LoVo (cell line): ENCODE measurements at regions not wholly inside any gene's neighbourhood (a gene's known extent, or its start where the extent isn't known, plus 50 kb on each side); places are given as distances from the start of the nearest gene placed in this dataset.
"Not testable (repeated sequence)": the region's sequence is repeated elsewhere in the genome, so short reads cannot be mapped to it uniquely, and the experiment has no call there.

Experiments
- DNase-seq: peaks from one replicate; pipeline ENCODE4 v3.0.0-alpha.2; 2016; ENCODE audit warnings: low spot score

- no peak for DNase-seq
Observed at GRCh38 chr3:28950614-28951013, 330.3 kb upstream of the RBMS3 start.

DNA sequence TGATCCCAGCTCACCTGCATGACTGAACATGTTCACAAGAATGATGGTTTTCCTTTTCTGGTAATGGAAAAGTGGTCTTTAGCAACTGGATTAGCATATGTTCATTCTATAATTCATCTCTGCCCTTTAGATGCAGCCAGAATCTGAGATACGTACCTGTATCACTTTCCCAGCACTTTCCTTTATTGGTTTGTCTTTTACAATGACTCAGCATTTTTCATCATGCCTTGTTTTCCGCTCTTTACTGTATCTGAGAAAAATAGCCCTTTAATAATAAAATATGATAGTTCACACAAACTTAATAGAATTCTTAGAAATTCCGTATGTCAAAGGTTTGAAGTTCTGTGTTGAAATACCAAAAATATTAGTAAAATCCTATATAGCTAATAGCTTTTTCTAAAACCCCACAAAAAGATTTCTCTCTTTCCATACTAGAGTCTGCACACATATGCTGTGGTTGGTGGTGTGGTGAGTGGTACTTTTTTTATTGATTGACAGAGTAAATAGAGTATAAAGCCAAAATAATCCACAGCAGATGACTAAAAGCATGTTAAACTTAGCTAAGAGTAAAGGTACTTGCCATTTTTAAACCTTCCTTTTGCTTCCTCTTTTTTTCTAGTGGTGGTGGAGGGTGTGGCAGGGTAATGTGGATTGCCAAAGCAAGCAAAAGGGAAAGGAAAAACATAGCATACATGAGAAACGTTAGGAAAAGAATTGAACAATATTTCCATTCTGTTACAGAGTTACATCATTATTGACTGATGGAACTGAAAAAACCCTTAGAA is 328.9 kb upstream of the RBMS3 start:
- no peak for DNase-seq

DNA sequence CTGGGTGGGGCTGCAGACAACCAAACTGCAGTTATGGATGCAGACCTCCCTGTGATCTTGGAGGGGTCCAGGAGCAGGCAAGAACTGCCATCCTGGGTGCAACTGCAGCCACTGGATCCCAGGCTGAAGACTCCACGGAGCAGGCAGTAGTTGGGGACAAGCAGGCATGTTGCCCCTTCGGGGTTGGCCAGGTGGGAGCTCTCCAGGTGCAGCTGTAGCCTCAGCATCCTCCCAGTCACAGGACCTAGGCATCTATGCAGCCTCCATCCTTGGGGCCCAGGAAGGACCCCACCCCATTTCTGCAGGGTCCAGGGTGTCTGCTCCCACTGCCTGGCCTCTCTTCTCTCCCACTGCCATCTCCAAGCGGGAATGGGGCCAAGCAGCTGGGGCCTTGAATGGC is 322.2 kb upstream of the RBMS3 start:
- no peak for DNase-seq

DNA sequence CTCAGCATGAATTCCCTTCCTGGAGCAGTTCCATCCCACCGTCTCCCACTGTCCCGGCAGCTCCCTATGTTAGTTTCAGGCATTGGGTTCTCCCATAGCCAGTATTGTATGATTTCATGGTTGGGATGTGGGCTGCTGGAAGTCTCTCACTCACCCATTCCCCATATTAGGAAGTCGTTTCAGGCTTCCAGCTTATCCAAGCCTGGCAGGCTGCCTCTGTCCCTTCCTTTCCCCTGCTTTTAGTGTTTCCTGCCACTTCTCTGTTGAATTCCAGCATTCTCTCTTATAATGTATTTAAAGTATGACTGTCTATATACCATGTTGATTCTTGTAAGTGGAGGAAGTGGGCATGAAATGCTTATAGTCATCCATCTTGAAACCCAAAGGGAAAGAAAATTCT is 309.7 kb upstream of the RBMS3 start:
- DNase-seq = no peak

DNA sequence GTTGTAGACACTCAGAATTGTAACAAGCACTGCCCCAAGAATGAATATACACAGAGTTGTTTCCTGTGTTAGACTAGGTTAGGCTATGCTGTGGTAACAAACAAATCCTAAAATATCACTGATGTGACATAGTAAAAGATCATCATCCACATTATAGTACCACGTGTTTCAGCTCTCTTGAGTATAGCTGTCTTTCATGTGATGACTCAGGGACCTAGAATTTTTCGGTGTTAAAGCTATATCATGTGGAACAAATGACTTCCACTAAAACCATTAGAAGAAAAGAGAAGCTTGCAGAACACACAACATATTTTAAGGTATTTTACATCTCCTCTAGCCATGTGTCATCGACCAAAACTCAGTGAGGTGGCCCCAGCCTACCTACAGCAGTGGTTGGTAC is 307.9 kb upstream of the RBMS3 start:
- no peak for DNase-seq

DNA sequence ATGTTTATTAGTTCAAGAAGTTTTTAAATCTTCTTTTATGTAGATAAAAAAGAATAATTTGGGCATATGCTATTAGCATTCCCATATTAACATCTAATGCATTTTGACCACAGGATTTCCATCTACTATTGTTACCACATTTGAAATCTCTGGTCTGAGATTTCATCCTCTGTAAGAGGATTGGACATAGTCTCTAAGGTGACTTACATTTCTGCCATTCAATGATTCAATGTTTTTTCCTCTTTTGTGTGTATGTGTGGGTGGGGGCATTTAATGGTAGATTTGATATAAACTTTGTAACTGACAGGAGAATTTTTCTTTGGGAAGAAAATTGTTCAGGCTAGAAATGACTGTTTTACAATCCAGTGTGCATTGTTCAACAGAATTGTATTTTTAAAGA is 307.3 kb upstream of the RBMS3 start:
- DNase-seq = no peak

DNA sequence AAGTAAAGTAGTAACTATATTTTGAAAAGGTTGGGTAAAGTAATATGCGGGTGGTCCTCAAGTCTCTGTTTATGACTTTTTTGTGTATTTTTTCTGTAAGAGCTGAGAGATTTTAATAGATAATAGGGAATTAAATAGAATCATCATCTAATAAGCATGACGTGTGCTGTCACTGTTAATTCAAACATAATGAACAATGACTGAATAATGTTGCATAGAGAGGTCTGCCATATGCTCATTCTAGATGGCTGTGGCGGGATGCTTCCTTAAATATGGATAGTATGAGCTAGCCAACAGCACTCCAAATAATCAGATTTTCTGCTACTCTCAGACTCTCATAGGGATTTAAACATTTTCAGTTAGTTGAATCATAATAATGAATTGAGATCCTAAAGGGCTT is 302.8 kb upstream of the RBMS3 start:
- no peak for DNase-seq

DNA sequence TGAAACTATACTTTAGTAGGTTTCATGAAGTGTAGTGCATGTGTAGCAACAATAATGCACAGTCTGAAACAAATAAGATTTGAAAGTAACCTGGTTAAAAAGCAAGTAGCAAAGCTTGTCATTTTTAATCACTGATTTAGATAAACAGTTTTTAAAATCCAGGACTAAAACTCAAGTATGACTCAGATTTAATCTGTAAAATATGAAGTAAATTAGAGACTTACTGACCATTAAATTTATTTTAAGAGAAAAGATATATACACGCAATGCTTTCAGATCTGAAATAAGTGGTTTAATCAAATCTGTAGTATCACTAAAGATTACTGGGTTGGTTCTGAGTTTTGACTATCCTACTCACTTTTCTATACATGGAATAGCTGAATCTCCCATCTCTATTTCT is 300.7 kb upstream of the RBMS3 start:
- DNase-seq = no peak

- no peak for DNase-seq
Observed at GRCh38 chr3:28980631-28981030, 300.2 kb upstream of the RBMS3 start.

GRCh38 chr3:28982906-28983305 is 298.0 kb upstream of the RBMS3 start:
- no peak for DNase-seq

- DNase-seq = no peak
Observed at GRCh38 chr3:28986922-28987321, 293.9 kb upstream of the RBMS3 start.

DNA sequence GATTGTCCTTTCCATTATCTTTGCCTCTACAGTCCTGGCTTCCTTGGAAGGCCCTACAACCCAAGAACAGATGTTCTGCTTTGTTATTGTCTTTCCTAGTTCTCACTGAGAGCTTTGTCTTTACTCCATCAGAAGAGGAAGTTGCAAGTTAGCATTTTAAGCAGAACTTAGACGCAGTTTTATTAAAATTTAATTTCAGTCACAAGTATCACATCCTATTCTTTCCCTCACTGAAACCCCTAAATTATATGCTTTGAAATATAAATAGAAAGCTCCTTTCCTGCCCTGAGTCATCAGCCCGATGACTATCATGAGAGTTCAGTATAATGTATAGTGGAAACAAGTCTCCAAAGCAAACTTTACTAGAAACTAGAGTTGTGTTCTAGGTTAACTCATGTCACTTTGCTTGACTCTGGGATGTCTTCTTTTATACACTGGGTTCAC is 291.2 kb upstream of the RBMS3 start:
- no peak for DNase-seq

- DNase-seq = no peak
Observed at GRCh38 chr3:28994161-28994905, 286.5 kb upstream of the RBMS3 start.

DNA sequence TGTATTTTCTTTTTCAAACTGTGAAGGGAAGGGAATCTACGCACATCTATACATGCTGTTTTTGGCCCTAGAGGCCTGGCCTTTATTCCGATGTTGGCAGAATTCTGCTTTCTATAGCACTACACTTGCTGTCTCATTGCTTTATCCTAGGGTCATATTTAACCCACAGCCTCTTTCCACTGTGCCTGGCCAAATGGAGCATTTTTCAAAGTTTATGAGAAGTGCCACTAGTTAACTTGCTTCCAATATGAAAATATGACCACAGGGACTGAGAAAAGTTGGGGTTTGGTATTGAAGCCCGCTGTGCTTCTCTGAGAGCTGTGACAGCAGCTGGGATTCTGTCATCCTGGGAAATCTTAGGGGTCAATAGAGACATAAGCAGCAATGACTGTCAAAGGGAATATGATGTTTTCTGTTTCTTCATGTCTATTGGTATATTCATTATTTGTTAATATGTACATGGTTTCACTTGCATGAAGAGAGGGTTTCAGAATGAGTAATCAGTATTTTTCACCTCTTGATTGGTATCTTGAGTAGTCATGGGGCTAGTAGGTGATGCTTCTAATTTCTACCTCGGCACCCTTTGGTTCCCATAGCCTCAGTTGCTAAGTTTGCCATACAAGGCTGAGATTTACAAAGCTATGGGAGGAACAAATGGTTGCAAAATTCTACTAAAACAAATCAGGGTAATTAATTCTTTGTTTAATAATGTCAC is 275.8 kb upstream of the RBMS3 start:
- no peak for DNase-seq

DNA sequence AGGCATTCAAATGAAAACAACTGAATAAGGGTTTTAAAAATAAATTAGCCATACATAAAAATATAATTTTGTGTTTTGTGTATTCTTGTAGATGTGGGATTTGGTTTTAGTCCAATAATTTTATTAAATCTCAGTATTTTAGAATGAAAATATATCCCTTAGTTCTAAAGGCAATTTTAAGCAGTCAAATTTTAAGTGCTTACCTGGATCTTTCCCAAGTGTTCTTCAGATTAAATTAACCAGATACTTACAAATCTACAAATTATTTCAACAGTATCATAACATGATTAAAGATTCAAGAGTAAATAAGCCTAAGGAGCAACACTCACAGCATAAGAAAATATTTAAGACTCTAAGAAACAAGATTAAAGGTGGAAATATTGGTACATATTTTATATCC is 275.0 kb upstream of the RBMS3 start:
- DNase-seq = no peak

DNA sequence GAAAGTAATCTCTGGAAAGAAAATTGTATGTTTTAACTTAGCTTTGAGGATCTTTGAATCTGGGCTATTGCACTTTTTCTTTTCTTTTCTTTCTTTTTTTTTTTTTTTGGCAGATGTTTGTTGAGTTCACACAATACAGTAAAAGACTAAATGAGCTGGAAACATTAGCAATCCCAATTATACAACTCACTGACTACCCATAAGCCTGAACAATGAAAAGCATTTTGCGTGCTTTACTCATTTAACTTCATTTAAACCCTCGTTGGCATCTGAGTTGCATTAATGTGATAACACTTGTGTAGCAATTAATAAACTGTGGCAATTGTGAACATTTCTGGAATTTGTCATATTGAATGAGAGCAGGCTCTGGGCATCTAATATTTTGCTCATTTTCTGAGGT is 269.4 kb upstream of the RBMS3 start:
- DNase-seq = no peak

- no peak for DNase-seq
Observed at GRCh38 chr3:29011966-29012365, 268.9 kb upstream of the RBMS3 start.

DNA sequence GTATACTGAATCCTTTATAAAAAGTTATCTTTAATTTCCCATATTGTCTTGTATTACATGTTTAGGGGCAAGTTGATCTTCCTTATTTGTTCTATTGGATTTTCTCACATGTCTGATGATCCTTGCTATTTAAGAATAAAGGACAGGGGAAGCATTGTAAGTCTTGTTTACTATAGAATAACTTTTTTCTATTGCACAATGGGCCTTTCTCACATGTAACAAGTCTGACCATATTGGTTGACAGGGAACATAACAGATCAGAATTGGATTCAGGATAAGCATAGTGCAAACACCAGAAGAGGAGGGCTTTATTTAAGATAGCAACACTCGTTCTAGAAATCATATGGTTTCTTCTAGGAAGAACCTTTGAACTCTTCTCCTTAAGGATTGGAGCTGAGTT is 257.9 kb upstream of the RBMS3 start:
- no peak for DNase-seq

- DNase-seq = no peak
Observed at GRCh38 chr3:29026286-29026685, 254.6 kb upstream of the RBMS3 start.

- DNase-seq = no peak
Observed at GRCh38 chr3:29026959-29027358, 253.9 kb upstream of the RBMS3 start.

- not testable (repeated sequence) for DNase-seq
Observed at GRCh38 chr3:29031175-29031574, 249.7 kb upstream of the RBMS3 start.

DNA sequence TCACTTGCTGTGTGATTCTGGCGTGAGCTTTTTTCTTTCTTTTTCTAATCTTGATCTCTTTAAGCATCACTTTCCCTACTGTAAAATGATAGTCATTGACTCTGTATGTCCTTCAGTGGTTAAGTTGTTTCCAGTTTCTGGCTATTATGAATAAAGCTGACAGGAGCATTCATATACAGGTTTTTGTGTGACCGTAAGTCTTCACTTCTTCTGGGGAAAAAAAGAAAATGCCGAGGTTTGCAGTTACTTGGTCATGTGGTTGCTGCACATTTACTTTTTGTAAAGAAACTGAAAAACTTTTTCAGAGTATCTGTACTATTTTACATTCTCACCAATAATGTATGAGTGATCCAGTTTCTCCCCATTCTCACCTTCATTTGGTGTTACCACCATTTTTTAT is 247.4 kb upstream of the RBMS3 start:
- DNase-seq = no peak

GRCh38 chr3:29050155-29050554 is 230.7 kb upstream of the RBMS3 start:
- no peak for DNase-seq
